BE2C (cell line): ENCODE measurements at regions not wholly inside any gene's neighbourhood (a gene's known extent, or its start where the extent isn't known, plus 50 kb on each side); places are given as distances from the start of the nearest gene placed in this dataset.
"Not testable (repeated sequence)": the region's sequence is repeated elsewhere in the genome, so short reads cannot be mapped to it uniquely, and the experiment has no call there.

Experiments
- DNase-seq: peaks from one replicate; pipeline ENCODE4 v3.0.0-alpha.2; 2020
- H3K27me3 ChIP-seq: fragments of 250-450 bp; sonication (Bioruptor Pico); 2 replicates; pipeline ENCODE4 v1.5.1; 2020; ENCODE audit warnings: mild to moderate bottlenecking
- H3K36me3 ChIP-seq: fragments of 250-450 bp; sonication (Bioruptor Pico); 2 replicates; pipeline ENCODE4 v1.5.1; 2020; ENCODE audit warnings: mild to moderate bottlenecking
- H3K4me1 ChIP-seq: fragments of 250-450 bp; sonication (Bioruptor Pico); 2 replicates; pipeline ENCODE4 v1.5.1; 2020
- H3K4me3 ChIP-seq: 2 replicates; pipeline ENCODE4 v1.5.1; 2011; ENCODE audit warnings: low read depth, low read length
- H3K9me3 ChIP-seq: fragments of 250-450 bp; sonication (Bioruptor Pico); 2 replicates; pipeline ENCODE4 v1.5.1; 2020
- CTCF ChIP-seq: IDR thresholded peaks from 2 replicates; pipeline ENCODE4 v1.5.1; 2012; ENCODE audit warnings: mild to moderate bottlenecking, low read depth, low read length

GRCh38 chr7:146014154-146014553 lies 102.4 kb upstream of the CNTNAP2 start:
- H3K9me3 ChIP-seq, DNase-seq: not testable (repeated sequence)

DNA sequence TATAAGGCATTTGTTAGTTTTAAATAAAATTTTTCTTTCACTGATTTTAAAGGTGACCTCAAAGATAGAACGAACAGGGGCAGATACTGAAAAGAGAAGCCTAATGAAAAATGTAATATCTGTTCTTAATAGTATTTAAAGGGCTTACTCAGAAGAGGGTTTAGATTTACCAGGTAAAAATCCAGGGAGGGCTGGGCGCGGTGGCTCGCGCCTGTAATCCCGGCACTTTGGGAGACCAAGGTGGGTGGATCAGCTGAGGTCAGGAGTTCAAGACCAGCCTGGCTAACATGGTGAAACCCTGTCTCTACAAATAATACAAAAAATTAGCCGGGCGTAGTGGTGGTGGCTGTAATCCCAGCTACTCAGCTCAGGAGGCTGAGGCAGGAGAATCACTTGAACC lies 108.3 kb upstream of the CNTNAP2 start:
- Histone ChIP-seq H3K27me3 (no peaks in the 10 kb centered on the region), H3K4me1 (no peaks in the 10 kb centered on the region), H3K4me3 (no peak overlapping the region), H3K36me3 (no peaks in the 10 kb centered on the region), H3K9me3 (no peaks in the 10 kb centered on the region)
- TF ChIP-seq CTCF: no peak
- no peak for DNase-seq

More at GRCh38 chr7:146014154-146014553, 102.4 kb upstream of the CNTNAP2 start:
- not testable (repeated sequence) for H3K4me1 ChIP-seq, H3K27me3 ChIP-seq, H3K4me3 ChIP-seq, H3K36me3 ChIP-seq

DNA sequence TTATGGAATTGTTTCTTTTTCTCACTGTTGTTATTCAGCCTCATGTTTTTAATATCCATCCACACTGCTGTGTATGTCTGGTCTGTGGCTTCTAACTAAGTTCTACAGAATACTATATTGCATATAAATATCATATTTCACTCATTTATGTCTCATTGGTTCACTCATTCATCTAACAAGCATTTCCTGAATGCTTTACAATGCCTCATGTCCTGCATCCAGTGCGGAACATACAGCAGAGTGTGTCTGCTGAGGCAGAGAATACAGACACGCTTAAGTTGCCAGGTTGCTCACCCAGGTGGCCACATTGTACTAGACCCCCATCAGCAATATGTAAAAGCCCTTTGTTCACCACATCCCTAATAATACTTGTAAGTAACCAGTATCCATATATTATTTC lies 111.8 kb upstream of the CNTNAP2 start:
- no peak for DNase-seq
- no peaks in the 10 kb centered on the region for H3K4me1 ChIP-seq
- no peak for TF ChIP-seq CTCF
- H3K9me3 ChIP-seq: no peaks in the 10 kb centered on the region
- H3K4me3 ChIP-seq: no peak overlapping the region
- no peaks in the 10 kb centered on the region for H3K27me3 ChIP-seq
- no peaks in the 10 kb centered on the region for H3K36me3 ChIP-seq

GRCh38 chr7:146002431-146003078 lies 114.0 kb upstream of the CNTNAP2 start:
- TF ChIP-seq CTCF: no peak
- no peak for DNase-seq
- no peak overlapping the region for H3K4me3 ChIP-seq
- no peaks in the 10 kb centered on the region for H3K36me3 ChIP-seq
- no peaks in the 10 kb centered on the region for H3K9me3 ChIP-seq
- H3K27me3 ChIP-seq: no peaks in the 10 kb centered on the region
- no peaks in the 10 kb centered on the region for H3K4me1 ChIP-seq

DNA sequence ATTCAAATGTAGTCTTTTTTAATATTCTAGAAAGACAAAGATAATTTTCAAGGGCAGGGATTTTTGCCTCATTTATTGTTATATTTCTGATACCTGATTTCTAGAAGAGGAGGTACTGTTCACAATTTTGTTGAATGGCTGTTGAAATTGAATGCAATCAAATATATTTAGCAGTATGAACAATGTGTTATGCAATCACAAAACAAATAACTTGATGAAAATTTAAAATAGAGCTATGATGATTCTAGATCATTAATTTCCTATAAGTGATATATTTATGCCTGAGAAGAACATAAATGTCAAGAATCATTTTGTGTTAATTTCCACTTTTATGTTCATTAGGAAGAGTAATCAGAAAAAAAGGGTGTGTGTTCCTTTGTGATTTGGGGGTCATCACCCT lies 114.6 kb upstream of the CNTNAP2 start:
- Histone ChIP-seq H3K27me3 (no peaks in the 10 kb centered on the region), H3K4me3 (no peak overlapping the region), H3K4me1 (no peaks in the 10 kb centered on the region), H3K9me3 (no peaks in the 10 kb centered on the region), H3K36me3 (no peaks in the 10 kb centered on the region)
- no peak for DNase-seq
- TF ChIP-seq CTCF: no peak

- no peaks in the 10 kb centered on the region for H3K9me3 ChIP-seq
- no peak overlapping the region for H3K4me3 ChIP-seq
- H3K36me3 ChIP-seq: no peaks in the 10 kb centered on the region
- no peak for TF ChIP-seq CTCF
- no peaks in the 10 kb centered on the region for H3K27me3 ChIP-seq
- DNase-seq: no peak
- no peaks in the 10 kb centered on the region for H3K4me1 ChIP-seq
These were observed 115.7 kb upstream of the CNTNAP2 start for GRCh38 chr7:146000882-146001281.
